ENCODE measurements at regions not wholly inside any gene's neighbourhood (a gene's known extent, or its start where the extent isn't known, plus 50 kb on each side); places are given as distances from the start of the nearest gene placed in this dataset. TPM values are rescaled to one million over a fixed set of nuclear protein-coding genes. Genes with fewer than 3 reads are reported as not detected.

MicroRNAs in the stretch of these regions (microRNA counts, 767-probe panel; counts per million panel counts)
- microRNA hsa-miR-4458, result not detected

Small RNAs in the stretch of these regions (small RNA-seq; reads per million reads assigned to genes)
- 0 reads per million in 3 experiments for gene AC091895.1 (ENCODE audit: insufficient read depth in 2 of 3, insufficient read length in 3 of 3, low read depth in 2 of 3, low replicate concordance in 1 of 3)
- gene AC091912.1 (ENCODE audit: insufficient read depth in 2 of 3, insufficient read length in 3 of 3, low read depth in 2 of 3, low replicate concordance in 1 of 3), result 0 reads per million in 3 experiments
- 0 reads per million in 3 experiments for gene AC091912.2 (ENCODE audit: insufficient read depth in 2 of 3, insufficient read length in 3 of 3, low read depth in 2 of 3, low replicate concordance in 1 of 3)
- gene AC091932.2 (ENCODE audit: insufficient read depth in 2 of 3, insufficient read length in 3 of 3, low read depth in 2 of 3, low replicate concordance in 1 of 3), result 0 reads per million in 3 experiments
- gene AC091932.4 (ENCODE audit: insufficient read depth in 2 of 3, insufficient read length in 3 of 3, low read depth in 2 of 3, low replicate concordance in 1 of 3), result 0 reads per million in 3 experiments
- 0 reads per million in 3 experiments for gene AC091953.1 (ENCODE audit: insufficient read depth in 2 of 3, insufficient read length in 3 of 3, low read depth in 2 of 3, low replicate concordance in 1 of 3)
- 0 reads per million in 3 experiments for gene AC091953.2 (ENCODE audit: insufficient read depth in 2 of 3, insufficient read length in 3 of 3, low read depth in 2 of 3, low replicate concordance in 1 of 3)
- 0 reads per million in 3 experiments for gene AC091953.3 (ENCODE audit: insufficient read depth in 2 of 3, insufficient read length in 3 of 3, low read depth in 2 of 3, low replicate concordance in 1 of 3)
- 0 reads per million in 3 experiments for gene AC091953.5 (ENCODE audit: insufficient read depth in 2 of 3, insufficient read length in 3 of 3, low read depth in 2 of 3, low replicate concordance in 1 of 3)
- gene AC091965.3 (ENCODE audit: insufficient read depth in 2 of 3, insufficient read length in 3 of 3, low read depth in 2 of 3, low replicate concordance in 1 of 3), result 0 reads per million in 3 experiments
- gene RNU1-76P (ENCODE audit: insufficient read depth in 2 of 3, insufficient read length in 3 of 3, low read depth in 2 of 3, low replicate concordance in 1 of 3), result 0 reads per million in 3 experiments
